ENCODE measurements at regions not wholly inside any gene's neighbourhood (a gene's known extent, or its start where the extent isn't known, plus 50 kb on each side); places are given as distances from the start of the nearest gene placed in this dataset.

- TF ChIP-seq POLR2A (IDR thresholded peaks at IDR 0.05) (no peak), CTCF (IDR thresholded peaks at IDR 0.05) (no peak), POLR2AphosphoS5 (IDR thresholded peaks at IDR 0.05) (no peak)
Observed at GRCh38 chr11:29162491-29162890, 854.3 kb downstream of the KCNA4 start.

All from breast epithelium (tissue), 3 donors.